Common myeloid progenitor, CD34-positive (primary cell): ENCODE measurements at regions not wholly inside any gene's neighbourhood (a gene's known extent, or its start where the extent isn't known, plus 50 kb on each side); places are given as distances from the start of the nearest gene placed in this dataset.

Source experiments
- CTCF ChIA-PET: fragments of 350-600 bp; sonication (Branson Sonifier 250); formaldehyde crosslinking; loops from one replicate; lab custom pipeline; 2021; ENCODE audit warnings: antibody characterized with exemption; lab: Charles Lee
- POLR2A ChIA-PET: fragments of 350-600 bp; sonication (Branson Sonifier 250); formaldehyde crosslinking; loops from one replicate; lab custom pipeline; 2021; ENCODE audit warnings: antibody characterized with exemption; lab: Charles Lee
- DNase-seq, 3 donors: peaks; one replicate each; pipeline versions ENCODE4 v3.0.0 to v3.0.0-alpha.2; 2013
- H3K27ac ChIP-seq, 2 experiments: 1 replicate in 1 of 2; 2 replicates in 1 of 2; pipeline ENCODE4 v1.7.0; 2013; ENCODE audit warnings: inconsistent platforms in 2 of 2, low read length in 2 of 2, mild to moderate bottlenecking in 2 of 2, low read depth in 1 of 2, moderate library complexity in 1 of 2; ENCODE audit not compliant: severe bottlenecking in 2 of 2, insufficient read depth in 1 of 2, poor library complexity in 1 of 2
- H3K27me3 ChIP-seq, 5 experiments: replicated peaks in 2 of 5; 1 replicate in 3 of 5; 2 replicates in 2 of 5; pipeline versions ENCODE4 v1.6.1 to v1.7.0; 2013; ENCODE audit warnings: low read length in 4 of 5, mild to moderate bottlenecking in 2 of 5, moderate library complexity in 2 of 5, inconsistent platforms in 1 of 5; ENCODE audit not compliant: insufficient read depth in 5 of 5, control insufficient read depth in 4 of 5
- H3K36me3 ChIP-seq, 4 experiments: 1 replicate in 2 of 4; 2 replicates in 2 of 4; pipeline versions ENCODE4 v1.6.1 to v1.7.0; 2013; ENCODE audit warnings: low read length in 3 of 4, control low read depth in 1 of 4, mild to moderate bottlenecking in 1 of 4; ENCODE audit not compliant: control insufficient read depth in 4 of 4, insufficient read depth in 4 of 4
- H3K4me1 ChIP-seq, 4 experiments: 1 replicate in 3 of 4; 2 replicates in 1 of 4; pipeline versions ENCODE4 v1.6.1 to v1.7.1; 2013; ENCODE audit warnings: low read length in 3 of 4, mild to moderate bottlenecking in 3 of 4, control low read depth in 1 of 4, inconsistent platforms in 1 of 4, moderate library complexity in 1 of 4; ENCODE audit not compliant: control insufficient read depth in 4 of 4, insufficient read depth in 4 of 4; ENCODE audit errors: control extremely low read depth in 1 of 4
- H3K4me3 ChIP-seq, 7 experiments: 1 replicate in 4 of 7; 2 replicates in 3 of 7; pipeline versions ENCODE4 v1.5.1 to v1.7.0; 2013; ENCODE audit warnings: mild to moderate bottlenecking in 7 of 7, low read length in 6 of 7, moderate library complexity in 6 of 7, inconsistent platforms in 2 of 7, low read depth in 2 of 7, control low read depth in 1 of 7; ENCODE audit not compliant: insufficient read depth in 4 of 7, control insufficient read depth in 1 of 7; ENCODE audit errors: extremely low read depth in 1 of 7
- H3K9me3 ChIP-seq, 5 experiments: 1 replicate in 4 of 5; 2 replicates in 1 of 5; pipeline versions ENCODE4 v1.6.1 to v1.7.1; 2013; ENCODE audit warnings: low read length in 4 of 5, mild to moderate bottlenecking in 2 of 5, inconsistent platforms in 1 of 5, low read depth in 1 of 5, moderate library complexity in 1 of 5; ENCODE audit not compliant: control insufficient read depth in 4 of 5, insufficient read depth in 2 of 5; ENCODE audit errors: control extremely low read depth in 1 of 5
- WGBS: methylation state at CpG from one replicate; pipeline ENCODE4 v1.1.5; 2013; ENCODE audit not compliant: insufficient coverage; 5-methylcytosine and 5-hydroxymethylcytosine counted together

- CTCF ChIA-PET = interaction anchor here (1.3 kb wide), 1 partner anchor 56 kb away, joined by 3 read pairs; no protein-coding TSS in a partner anchor
- no peaks in the 10 kb centered on the region for H3K27me3 ChIP-seq
- H3K9me3 ChIP-seq = no peaks in the 10 kb centered on the region
- H3K27ac ChIP-seq = no peak overlapping the region
- DNase-seq = no peak
- POLR2A ChIA-PET = no interaction called here
- H3K4me3 ChIP-seq = no peak overlapping the region
- no peaks in the 10 kb centered on the region for H3K36me3 ChIP-seq
- H3K4me1 ChIP-seq = no peaks in the 10 kb centered on the region
- 93% methylated on average over 3 of the region's 5 CpGs for WGBS
These were observed 276.5 kb upstream of the MC4R start for GRCh38 chr18:60649107-60649506.

- Histone ChIP-seq H3K27me3 (no peaks in the 10 kb centered on the region), H3K36me3 (no peaks in the 10 kb centered on the region), H3K9me3 (no peaks in the 10 kb centered on the region), H3K27ac (no peak overlapping the region), H3K4me1 (no peaks in the 10 kb centered on the region), H3K4me3 (no peak overlapping the region)
- CTCF ChIA-PET = interaction anchor here (1.6 kb wide), 1 partner anchor 101 kb away, joined by 3 read pairs; no protein-coding TSS in a partner anchor
- DNase-seq = no peak
- POLR2A ChIA-PET = no interaction called here
- 100% methylated on average over 1 of the region's 3 CpGs for WGBS
These were observed 277.4 kb upstream of the MC4R start for GRCh38 chr18:60649842-60650536.

GRCh38 chr18:60654298-60654697 is 281.7 kb upstream of the MC4R start:
- CTCF ChIA-PET = interaction anchor here (1.0 kb wide), 1 partner anchor 31 kb away, joined by 4 read pairs; no protein-coding TSS in a partner anchor
- POLR2A ChIA-PET = no interaction called here
- no peak for DNase-seq
- Histone ChIP-seq H3K27ac (no peak overlapping the region), H3K27me3 (no peaks in the 10 kb centered on the region), H3K9me3 (no peaks in the 10 kb centered on the region), H3K36me3 (no peaks in the 10 kb centered on the region), H3K4me1 (peaks cover 0 to 15% (median 5%) of the 10 kb centered on the region in 4 experiments), H3K4me3 (no peak overlapping the region)
- 100% methylated on average over 1 of the region's 2 CpGs for whole genome bisulfite sequencing

GRCh38 chr18:60656553-60656952 is 284.0 kb upstream of the MC4R start:
- peak overlapping the region in 3 of 7 experiments; percentile 6 to 57 (median 43) for H3K4me3 ChIP-seq
- H3K9me3 ChIP-seq = no peaks in the 10 kb centered on the region
- no peak overlapping the region for H3K27ac ChIP-seq
- no peaks in the 10 kb centered on the region for H3K27me3 ChIP-seq
- POLR2A ChIA-PET = no interaction called here
- H3K36me3 ChIP-seq = no peaks in the 10 kb centered on the region
- 0% methylated on average over 3 of the region's 4 CpGs for WGBS
- CTCF ChIA-PET = no interaction called here
- DNase-seq = peak; percentile 66 to 91 (median 88)
- peaks cover 0 to 15% (median 5%) of the 10 kb centered on the region in 4 experiments for H3K4me1 ChIP-seq

GRCh38 chr18:60662491-60662890 is 289.9 kb upstream of the MC4R start:
- Histone ChIP-seq H3K4me1 (no peaks in the 10 kb centered on the region), H3K27me3 (no peaks in the 10 kb centered on the region), H3K27ac (no peak overlapping the region), H3K9me3 (no peaks in the 10 kb centered on the region), H3K4me3 (no peak overlapping the region), H3K36me3 (no peaks in the 10 kb centered on the region)
- no peak for DNase-seq
- ChIA-PET CTCF (no interaction called here), POLR2A (no interaction called here)
- 96% methylated on average over 13 of the region's 22 CpGs for WGBS

GRCh38 chr18:60663060-60663989 is 290.8 kb upstream of the MC4R start:
- ChIA-PET POLR2A (no interaction called here), CTCF (interaction anchor here (0.6 kb wide), 1 partner anchor 1355 kb away, joined by 3 read pairs; no protein-coding TSS in a partner anchor)
- Histone ChIP-seq H3K4me3 (no peak overlapping the region), H3K4me1 (no peaks in the 10 kb centered on the region), H3K36me3 (no peaks in the 10 kb centered on the region), H3K9me3 (no peaks in the 10 kb centered on the region), H3K27me3 (no peaks in the 10 kb centered on the region), H3K27ac (no peak overlapping the region)
- no peak for DNase-seq
- WGBS = 96% methylated on average over 38 of the region's 38 CpGs

GRCh38 chr18:60664736-60665135 is 292.2 kb upstream of the MC4R start:
- Histone ChIP-seq H3K4me3 (no peak overlapping the region), H3K9me3 (no peaks in the 10 kb centered on the region), H3K4me1 (no peaks in the 10 kb centered on the region), H3K27me3 (no peaks in the 10 kb centered on the region), H3K27ac (no peak overlapping the region), H3K36me3 (no peaks in the 10 kb centered on the region)
- no peak for DNase-seq
- ChIA-PET CTCF (no interaction called here), POLR2A (no interaction called here)
- WGBS = 97% methylated on average over 3 of the region's 4 CpGs
